ENCODE measurements at regions not wholly inside any gene's neighbourhood (a gene's known extent, or its start where the extent isn't known, plus 50 kb on each side); places are given as distances from the start of the nearest gene placed in this dataset.

- intact Hi-C loops (cut with DNase I), result no loop called here
- Histone ChIP-seq H3K4me1 (ENCODE audit: insufficient read depth) (no peaks in the 10 kb centered on the region), H3K36me3 (no peaks in the 10 kb centered on the region), H3K27ac (no peak overlapping the region), H3K27me3 (no peaks in the 10 kb centered on the region), H3K9me3 (no peaks in the 10 kb centered on the region), H3K4me3 (no peak overlapping the region)
- DNase-seq, result no peak
- TF ChIP-seq POLR2A (IDR thresholded peaks at IDR 0.05) (no peak), CTCF (IDR thresholded peaks at IDR 0.05) (no peak), EP300 (IDR thresholded peaks at IDR 0.05) (no peak)
Observed at GRCh38 chr15:26325495-26325894, 447.4 kb downstream of the GABRB3 start.

- H3K9me3 ChIP-seq, result no peaks in the 10 kb centered on the region
- H3K36me3 ChIP-seq, result no peaks in the 10 kb centered on the region
- DNase-seq, result no peak
- no peaks in the 10 kb centered on the region for H3K4me1 ChIP-seq (ENCODE audit: insufficient read depth)
- no peak overlapping the region for H3K4me3 ChIP-seq
- intact Hi-C loops (cut with DNase I), result no loop called here
- no peaks in the 10 kb centered on the region for H3K27me3 ChIP-seq
- TF ChIP-seq POLR2A (IDR thresholded peaks at IDR 0.05) (no peak), CTCF (IDR thresholded peaks at IDR 0.05) (no peak), EP300 (IDR thresholded peaks at IDR 0.05) (no peak)
- 56 to 69% (median 64%) methylated on average over 4 of the region's 4 CpGs for WGBS, 3 donors
- H3K27ac ChIP-seq, result no peak overlapping the region
Observed at GRCh38 chr15:26323566-26323965, 449.3 kb downstream of the GABRB3 start.

GRCh38 chr15:26318689-26319088, 454.2 kb downstream of the GABRB3 start:
- 67 to 78% (median 68%) methylated on average over 1 of the region's 1 CpG for WGBS, 3 donors
- no peaks in the 10 kb centered on the region for H3K4me1 ChIP-seq (ENCODE audit: insufficient read depth)
- intact Hi-C loops (cut with DNase I), result no loop called here
- H3K27me3 ChIP-seq, result no peaks in the 10 kb centered on the region
- H3K9me3 ChIP-seq, result no peaks in the 10 kb centered on the region
- H3K4me3 ChIP-seq, result no peak overlapping the region
- H3K27ac ChIP-seq, result no peak overlapping the region
- H3K36me3 ChIP-seq, result no peaks in the 10 kb centered on the region
- no peak for DNase-seq
- TF ChIP-seq CTCF (IDR thresholded peaks at IDR 0.05), result no peak
- TF ChIP-seq EP300 (IDR thresholded peaks at IDR 0.05), result no peak
- no peak for TF ChIP-seq POLR2A (IDR thresholded peaks at IDR 0.05)

GRCh38 chr15:26314577-26314976, 451.4 kb upstream of the ATP10A start:
- 62 to 70% (median 67%) methylated on average over 4 of the region's 4 CpGs for WGBS, 3 donors
- H3K27ac ChIP-seq, result no peak overlapping the region
- H3K36me3 ChIP-seq, result no peaks in the 10 kb centered on the region
- no peaks in the 10 kb centered on the region for H3K4me1 ChIP-seq (ENCODE audit: insufficient read depth)
- no peak for TF ChIP-seq POLR2A (IDR thresholded peaks at IDR 0.05)
- TF ChIP-seq CTCF (IDR thresholded peaks at IDR 0.05), result no peak
- TF ChIP-seq EP300 (IDR thresholded peaks at IDR 0.05), result no peak
- no peak for DNase-seq
- intact Hi-C loops (cut with DNase I), result no loop called here
- no peaks in the 10 kb centered on the region for H3K27me3 ChIP-seq
- H3K9me3 ChIP-seq, result no peaks in the 10 kb centered on the region
- H3K4me3 ChIP-seq, result no peak overlapping the region
